Loucy (cell line): ENCODE measurements at regions not wholly inside any gene's neighbourhood (a gene's known extent, or its start where the extent isn't known, plus 50 kb on each side); places are given as distances from the start of the nearest gene placed in this dataset.

Experiments
- EZH2phosphoT487 ChIP-seq: fragments of 200-600 bp; IDR thresholded peaks from 2 replicates; pipeline ENCODE4 v1.6.1; 2018; ENCODE audit warnings: antibody characterized with exemption, mild to moderate bottlenecking, moderate library complexity, borderline replicate concordance
- TF ChIP-seq, protein P1 (sequence below): fragments of 200-600 bp; sonication (generic); conservative IDR thresholded peaks from 2 replicates; pipeline ENCODE4 v1.5.1; 2014; ENCODE audit warnings: mild to moderate bottlenecking, antibody characterized with exemption, low read length

GRCh38 chr2:66805968-66806367 lies 371.0 kb downstream of the MEIS1 start:
- TF ChIP-seq, protein P1, sequence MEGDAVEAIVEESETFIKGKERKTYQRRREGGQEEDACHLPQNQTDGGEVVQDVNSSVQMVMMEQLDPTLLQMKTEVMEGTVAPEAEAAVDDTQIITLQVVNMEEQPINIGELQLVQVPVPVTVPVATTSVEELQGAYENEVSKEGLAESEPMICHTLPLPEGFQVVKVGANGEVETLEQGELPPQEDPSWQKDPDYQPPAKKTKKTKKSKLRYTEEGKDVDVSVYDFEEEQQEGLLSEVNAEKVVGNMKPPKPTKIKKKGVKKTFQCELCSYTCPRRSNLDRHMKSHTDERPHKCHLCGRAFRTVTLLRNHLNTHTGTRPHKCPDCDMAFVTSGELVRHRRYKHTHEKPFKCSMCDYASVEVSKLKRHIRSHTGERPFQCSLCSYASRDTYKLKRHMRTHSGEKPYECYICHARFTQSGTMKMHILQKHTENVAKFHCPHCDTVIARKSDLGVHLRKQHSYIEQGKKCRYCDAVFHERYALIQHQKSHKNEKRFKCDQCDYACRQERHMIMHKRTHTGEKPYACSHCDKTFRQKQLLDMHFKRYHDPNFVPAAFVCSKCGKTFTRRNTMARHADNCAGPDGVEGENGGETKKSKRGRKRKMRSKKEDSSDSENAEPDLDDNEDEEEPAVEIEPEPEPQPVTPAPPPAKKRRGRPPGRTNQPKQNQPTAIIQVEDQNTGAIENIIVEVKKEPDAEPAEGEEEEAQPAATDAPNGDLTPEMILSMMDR: no peak
- no peak for TF ChIP-seq EZH2phosphoT487
